ENCODE measurements at regions not wholly inside any gene's neighbourhood (a gene's known extent, or its start where the extent isn't known, plus 50 kb on each side); places are given as distances from the start of the nearest gene placed in this dataset.

GRCh38 chr4:129916991-129917390 lies 821.0 kb downstream of the C4orf33 start:
- Histone ChIP-seq H2BK15ac (ENCODE audit: low read depth, low read length) (no peak overlapping the region), H3K79me1 (ENCODE audit: low read depth in 1 of 2, low read length in 2 of 2) (no peaks in the 10 kb centered on the region), H3K4ac (ENCODE audit: low read depth, low read length) (no peak overlapping the region), H3K18ac (ENCODE audit: low read depth, low read length) (no peak overlapping the region), H3K9me3 (ENCODE audit: control insufficient read depth, insufficient read depth, low read length) (peaks cover 4% of the 10 kb centered on the region; the same call in 1 of the 2 replicates), H3K9me1 (ENCODE audit: insufficient read depth, low read length) (no peaks in the 10 kb centered on the region), H3K56ac (ENCODE audit: extremely low read depth, insufficient read depth, low read length) (no peak overlapping the region), H2AK5ac (ENCODE audit: low read depth, low read length) (no peak overlapping the region), H3K27ac (ENCODE audit: insufficient read depth, low read length) (no peak overlapping the region), H3K4me1 (ENCODE audit: control insufficient read depth, insufficient read depth, low read length) (no peaks in the 10 kb centered on the region), H3K23ac (ENCODE audit: low read depth, low read length) (no peak overlapping the region), H3K27me3 (ENCODE audit: control insufficient read depth, insufficient read depth, low read length) (no peaks in the 10 kb centered on the region), H3K14ac (replicated peaks; ENCODE audit: low read depth, low read length) (no peak overlapping the region), H4K8ac (ENCODE audit: low read depth in 2 of 2, low read length in 2 of 2) (no peak overlapping the region), H3K4me2 (ENCODE audit: low read depth, low read length) (no peak overlapping the region), H4K5ac (ENCODE audit: low read depth, low read length) (no peak overlapping the region), H4K20me1 (ENCODE audit: insufficient read depth, low read length) (no peaks in the 10 kb centered on the region), H2BK5ac (ENCODE audit: low read depth, low read length, poor library complexity, severe bottlenecking) (no peak overlapping the region), H3K4me3 (ENCODE audit: insufficient read depth, low read depth, low read length) (no peak overlapping the region), H4K91ac (ENCODE audit: insufficient read depth, low read depth, low read length) (no peak overlapping the region), H2BK120ac (ENCODE audit: low read depth, low read length) (no peak overlapping the region), H2BK20ac (ENCODE audit: low read depth, low read length) (no peak overlapping the region), H2AK9ac (replicated peaks; ENCODE audit: low read depth, low read length, poor library complexity) (no peak overlapping the region), H2AFZ (replicated peaks; ENCODE audit: low read length, poor library complexity) (no peak overlapping the region), H3K36me3 (ENCODE audit: control insufficient read depth, insufficient read depth, low read length) (no peaks in the 10 kb centered on the region), H3K9ac (ENCODE audit: low read depth, low read length) (no peak overlapping the region)
- dilution Hi-C loops (cut with HindIII; ENCODE audit: low sequenced_read_pairs, unreplicated experiment), result no loop called here
- no peak for DNase-seq
- intact Hi-C loops (cut with micrococcal nuclease), result no loop called here
- no TSS peak for BruUV-seq (replicated peaks)
- TF ChIP-seq RAD21 (IDR thresholded peaks at IDR 0.05; ENCODE audit: low read length) (no peak), NFE2L2 (IDR thresholded peaks at IDR 0.05; ENCODE audit: low read depth, low read length) (no peak), CHD1 (IDR thresholded peaks at IDR 0.05; ENCODE audit: low read depth, low read length) (no peak), USF2 (IDR thresholded peaks at IDR 0.05; ENCODE audit: low read depth, low read length) (no peak), MXI1 (IDR thresholded peaks at IDR 0.05; ENCODE audit: borderline replicate concordance, low read depth, low read length) (no peak), BHLHE40 (IDR thresholded peaks at IDR 0.05; ENCODE audit: low read depth, low read length) (no peak), CTCF (conservative IDR thresholded peaks at IDR 0.05; ENCODE audit: low read depth, low read length) (no peak)
- no peak for ATAC-seq (ENCODE audit: low read depth)
- in situ Hi-C loops (cut with MboI; ENCODE audit: low sequenced_read_pairs), result no loop called here
- ChIA-PET POLR2A (ENCODE audit: unreplicated experiment) (no interaction called here), CTCF (interaction anchor here (0.6 kb wide), 1 partner anchor 52 kb away, joined by 4 read pairs; no protein-coding TSS in a partner anchor)

All from IMR-90 (cell line).